Esophagus (tissue), 2 donors: ENCODE measurements at regions not wholly inside any gene's neighbourhood (a gene's known extent, or its start where the extent isn't known, plus 50 kb on each side); places are given as distances from the start of the nearest gene placed in this dataset.

Experiments
- H3K27ac ChIP-seq, 2 donors: one replicate each; pipeline ENCODE4 v1.5.1; 2013; ENCODE audit warnings: low read depth in 2 of 2, mild to moderate bottlenecking in 2 of 2, inconsistent platforms in 1 of 2, low read length in 1 of 2, moderate library complexity in 1 of 2
- H3K27me3 ChIP-seq, 2 donors: one replicate each; pipeline ENCODE4 v1.6.1; 2013; ENCODE audit warnings: low read length in 2 of 2, control low read depth in 1 of 2, mild to moderate bottlenecking in 1 of 2; ENCODE audit not compliant: insufficient read depth in 2 of 2, control insufficient read depth in 1 of 2
- H3K36me3 ChIP-seq, 2 donors: one replicate each; pipeline ENCODE4 v1.6.1; 2013; ENCODE audit warnings: low read length in 1 of 2; ENCODE audit not compliant: control insufficient read depth in 2 of 2, insufficient read depth in 2 of 2
- H3K4me1 ChIP-seq, 2 donors: one replicate each; pipeline ENCODE4 v1.6.1; 2013; ENCODE audit warnings: low read length in 1 of 2; ENCODE audit not compliant: control insufficient read depth in 2 of 2, insufficient read depth in 2 of 2
- H3K4me3 ChIP-seq, 2 donors: one replicate each; pipeline ENCODE4 v1.5.1; 2013; ENCODE audit warnings: low read length in 2 of 2, mild to moderate bottlenecking in 2 of 2, low read depth in 1 of 2, moderate library complexity in 1 of 2
- H3K9me3 ChIP-seq, 2 donors: one replicate each; pipeline ENCODE4 v1.6.1; 2013; ENCODE audit warnings: mild to moderate bottlenecking in 2 of 2, low read depth in 1 of 2, low read length in 1 of 2, moderate library complexity in 1 of 2; ENCODE audit not compliant: control insufficient read depth in 2 of 2, insufficient read depth in 1 of 2
- WGBS, 2 donors: extraction: QIAGEN DNeasy Blood & Tissue Kit; methylation state at CpG; one replicate each; pipeline ENCODE4 v1.1.7; 2013; 5-methylcytosine and 5-hydroxymethylcytosine counted together
- donor health status: healthy with polysubstance abuse.
- donor health status: Bipolar disorder and iron deficiency.

DNA sequence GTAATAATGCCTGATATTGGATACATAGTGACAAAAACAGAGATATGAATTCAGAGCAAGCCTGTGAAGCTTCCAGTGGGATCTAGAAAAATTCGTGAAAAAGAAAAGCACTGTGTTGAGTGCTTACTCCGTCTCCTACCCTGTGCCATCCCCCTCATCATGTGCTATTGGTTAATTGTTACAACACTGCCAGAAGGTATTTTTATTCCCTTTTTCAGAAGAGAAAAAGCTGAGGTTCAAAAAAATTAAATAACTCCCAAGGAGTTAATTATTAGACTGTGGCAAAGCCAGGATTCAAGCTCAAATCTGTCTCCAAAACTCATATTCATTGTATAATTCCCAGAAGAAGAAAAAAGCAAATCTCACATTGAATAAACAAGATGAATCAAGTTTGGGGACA, 735.5 kb upstream of the ACVR2A start:
- 83 to 84% methylated on average over 2 of the region's 2 CpGs for WGBS, 2 donors
- H3K4me1 ChIP-seq: no peaks in the 10 kb centered on the region
- H3K27me3 ChIP-seq: no peaks in the 10 kb centered on the region

DNA sequence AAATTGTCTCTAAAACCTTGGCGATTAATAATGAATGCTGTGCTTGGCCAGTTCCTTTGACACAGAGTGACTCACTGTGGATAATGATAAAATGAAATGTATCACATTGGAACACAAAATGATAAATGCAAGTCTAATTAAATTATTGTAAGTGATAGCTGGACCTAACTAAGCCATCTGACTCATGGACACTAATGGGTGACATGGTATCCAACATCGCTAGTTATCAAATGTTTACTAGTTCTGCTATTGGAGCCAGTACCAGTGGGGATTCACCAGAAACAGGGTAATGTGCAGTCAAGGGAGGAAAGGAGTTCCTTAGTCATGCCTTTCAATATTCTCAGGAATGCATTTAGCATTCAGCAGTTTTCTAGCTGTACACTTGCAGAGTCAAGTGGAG, 736.3 kb upstream of the ACVR2A start:
- Histone ChIP-seq H3K27ac (no peak overlapping the region), H3K27me3 (no peaks in the 10 kb centered on the region), H3K9me3 (no peaks in the 10 kb centered on the region), H3K4me3 (no peak overlapping the region), H3K36me3 (no peaks in the 10 kb centered on the region), H3K4me1 (no peaks in the 10 kb centered on the region)
- WGBS, 2 donors: 55 to 76% methylated on average over 2 of the region's 2 CpGs

More for the DNA sequence above, 735.5 kb upstream of the ACVR2A start:
- H3K27ac ChIP-seq: no peak overlapping the region
- no peak overlapping the region for H3K4me3 ChIP-seq
- H3K9me3 ChIP-seq: no peaks in the 10 kb centered on the region
- H3K36me3 ChIP-seq: no peaks in the 10 kb centered on the region

DNA sequence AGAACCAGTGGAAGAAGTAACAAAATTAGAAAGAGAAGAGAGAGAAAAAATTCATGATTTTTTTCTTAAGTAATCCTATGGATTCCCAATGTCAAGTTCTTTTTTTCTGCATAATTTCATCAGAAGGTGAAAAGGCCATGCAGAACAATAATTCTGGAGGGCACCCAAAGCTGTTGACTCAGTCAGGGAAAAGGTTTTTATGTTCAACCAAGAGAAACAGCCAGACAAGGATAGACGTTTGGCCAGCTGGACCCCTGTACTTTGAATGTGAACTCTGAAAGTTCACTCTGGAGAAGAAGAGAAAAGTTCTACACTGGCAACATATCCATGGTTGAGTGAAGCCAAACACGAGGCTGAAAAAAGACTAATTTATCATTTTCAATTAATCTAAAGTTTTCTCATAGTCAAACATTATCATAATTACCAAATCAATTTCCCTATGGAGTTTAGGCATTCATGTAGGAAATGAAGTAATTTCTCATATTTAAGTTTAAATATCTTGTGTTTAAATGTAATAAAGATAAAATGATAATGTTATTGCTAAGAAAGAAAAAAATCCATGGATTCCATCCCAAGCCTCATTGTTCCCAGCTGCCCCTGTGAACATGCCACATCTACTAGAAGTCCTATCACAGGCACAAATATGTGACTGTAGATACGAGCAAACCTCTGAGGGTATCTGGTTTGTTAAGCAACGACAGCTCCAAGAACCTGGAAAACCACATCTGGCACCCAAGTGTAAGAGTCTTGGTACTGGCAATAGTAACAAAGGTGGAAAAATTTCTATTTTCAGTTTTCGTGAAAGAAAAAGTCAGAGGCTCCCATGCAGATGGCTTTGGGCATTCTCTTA, 742.7 kb upstream of the ACVR2A start:
- Histone ChIP-seq H3K9me3 (no peaks in the 10 kb centered on the region), H3K27me3 (no peaks in the 10 kb centered on the region), H3K27ac (no peak overlapping the region), H3K36me3 (no peaks in the 10 kb centered on the region), H3K4me3 (no peak overlapping the region), H3K4me1 (peaks cover 0 to 2% of the 10 kb centered on the region in 2 donors)
- WGBS, 2 donors: 51 to 64% methylated on average over 5 of the region's 5 CpGs

DNA sequence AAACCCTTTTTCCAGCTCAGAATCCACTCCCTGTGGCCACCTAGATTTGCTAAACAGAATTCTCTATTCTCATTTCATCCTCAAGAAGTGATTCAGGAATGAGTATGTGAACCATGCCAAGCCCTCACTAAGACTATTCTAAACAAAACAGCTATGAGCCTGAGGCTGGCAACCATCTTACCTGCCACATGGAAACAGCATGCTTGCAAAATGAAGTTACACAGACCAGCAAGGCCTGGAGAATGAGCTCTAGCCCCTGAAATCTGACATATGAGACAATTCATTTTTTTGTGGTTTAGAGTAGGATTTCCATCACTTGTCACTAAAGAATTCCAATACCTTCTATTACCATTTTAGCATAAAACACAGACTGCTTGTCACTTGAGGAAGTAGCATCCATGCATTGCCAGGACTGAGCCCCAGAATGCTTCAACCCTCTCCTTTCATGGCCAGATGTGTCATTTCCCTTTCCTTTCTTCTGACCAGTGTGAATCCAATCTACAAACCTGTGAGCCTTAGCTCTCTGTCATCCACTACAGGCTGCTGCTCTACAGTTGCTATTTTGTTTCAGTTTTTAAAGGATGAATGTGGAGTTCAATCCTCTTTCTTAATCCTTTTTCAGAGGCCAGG, 744.3 kb upstream of the ACVR2A start:
- peaks cover 0 to 2% of the 10 kb centered on the region in 2 donors for H3K4me1 ChIP-seq
- no peaks in the 10 kb centered on the region for H3K9me3 ChIP-seq
- no peak overlapping the region for H3K4me3 ChIP-seq
- H3K27ac ChIP-seq: no peak overlapping the region
- H3K27me3 ChIP-seq: no peaks in the 10 kb centered on the region
- H3K36me3 ChIP-seq: no peaks in the 10 kb centered on the region

DNA sequence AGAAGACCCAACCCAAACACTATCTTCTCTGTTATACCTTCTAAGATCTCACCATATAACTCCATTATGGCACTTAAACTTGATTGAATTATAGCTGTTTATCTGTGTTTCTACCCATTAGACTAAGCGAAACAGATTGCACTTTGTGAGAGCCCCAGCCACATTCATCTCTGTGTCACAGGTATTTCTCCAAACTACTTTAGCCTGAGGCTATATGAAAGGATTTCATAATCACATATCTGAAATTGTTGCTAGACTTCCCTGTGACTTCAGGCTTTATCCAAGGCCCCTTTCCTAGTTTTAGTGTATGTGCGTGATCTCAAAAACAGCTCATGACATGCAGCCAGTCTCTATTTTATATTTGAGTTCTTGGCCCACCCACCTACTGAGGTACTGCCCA, 745.0 kb upstream of the ACVR2A start:
- H3K4me1 ChIP-seq: peaks cover 0 to 2% of the 10 kb centered on the region in 2 donors
- no peaks in the 10 kb centered on the region for H3K36me3 ChIP-seq
- H3K27ac ChIP-seq: no peak overlapping the region
- WGBS, 2 donors: 86 to 98% methylated on average over 2 of the region's 2 CpGs
- H3K9me3 ChIP-seq: no peaks in the 10 kb centered on the region
- no peak overlapping the region for H3K4me3 ChIP-seq
- no peaks in the 10 kb centered on the region for H3K27me3 ChIP-seq

DNA sequence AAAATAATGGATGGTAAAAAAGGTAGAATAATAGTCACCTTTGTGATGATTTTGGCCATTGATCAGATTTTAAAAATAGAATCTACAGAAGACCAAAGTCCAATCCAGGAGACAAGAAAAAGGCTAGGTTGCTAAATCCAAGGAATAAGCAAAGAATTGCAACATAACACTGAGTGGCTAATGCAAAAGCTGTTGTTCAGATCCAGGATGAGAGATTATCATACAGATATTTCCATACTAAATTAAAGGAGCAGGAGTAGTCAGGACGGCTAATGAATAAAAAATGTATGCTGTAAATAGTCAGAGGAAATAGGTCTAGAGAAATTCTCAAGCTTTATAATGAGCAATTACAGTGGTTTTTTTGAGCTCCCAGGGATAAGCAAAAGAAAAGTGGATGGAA, 745.9 kb upstream of the ACVR2A start:
- no peaks in the 10 kb centered on the region for H3K36me3 ChIP-seq
- H3K27ac ChIP-seq: no peak overlapping the region
- 66 to 67% methylated on average over 1 of the region's 1 CpG for WGBS, 2 donors

DNA sequence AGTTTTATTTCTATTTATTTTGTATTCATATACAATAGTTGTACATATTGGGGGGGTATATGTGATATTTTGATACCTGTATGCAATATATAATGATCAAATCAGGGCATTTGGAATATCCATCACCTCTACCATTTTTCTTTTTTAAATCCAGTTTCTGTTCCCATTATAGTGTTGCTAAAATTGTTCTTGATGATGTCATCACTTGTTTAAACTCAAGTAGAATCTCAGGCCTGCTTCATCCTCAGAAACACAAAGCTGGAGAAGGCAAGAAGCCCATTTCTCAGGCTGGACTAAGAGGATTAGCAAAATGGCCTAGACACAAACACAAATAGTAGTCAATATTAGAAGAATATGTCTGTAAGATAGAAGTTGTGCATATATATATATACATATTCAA, 747.1 kb upstream of the ACVR2A start:
- H3K27me3 ChIP-seq: no peaks in the 10 kb centered on the region
- no peak overlapping the region for H3K27ac ChIP-seq
- H3K4me1 ChIP-seq: peaks cover 0 to 2% of the 10 kb centered on the region in 2 donors
- no peaks in the 10 kb centered on the region for H3K36me3 ChIP-seq
- H3K9me3 ChIP-seq: no peaks in the 10 kb centered on the region
- no peak overlapping the region for H3K4me3 ChIP-seq

More for the DNA sequence above, 745.9 kb upstream of the ACVR2A start:
- Histone ChIP-seq H3K4me3 (no peak overlapping the region), H3K9me3 (no peaks in the 10 kb centered on the region), H3K27me3 (no peaks in the 10 kb centered on the region), H3K4me1 (peaks cover 0 to 2% of the 10 kb centered on the region in 2 donors)

DNA sequence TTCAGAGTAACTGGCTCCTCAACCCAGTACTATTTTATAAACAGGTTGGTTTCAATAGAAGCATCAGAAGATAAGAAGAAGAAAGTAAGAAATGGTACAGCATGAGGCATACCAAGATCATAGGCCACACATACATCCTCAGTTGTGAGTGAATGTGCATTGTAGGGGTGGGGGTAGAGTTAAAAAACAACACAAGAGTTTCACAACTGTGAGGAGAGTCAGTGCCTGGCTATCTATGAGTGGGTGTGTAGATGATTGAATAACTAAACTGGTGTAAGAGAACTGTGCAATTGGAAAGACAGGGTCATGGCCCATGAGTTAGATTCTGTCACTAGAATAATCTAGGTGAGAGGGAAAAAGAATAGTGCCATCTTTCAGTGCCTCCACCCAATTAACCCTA, 748.2 kb upstream of the ACVR2A start:
- Histone ChIP-seq H3K9me3 (no peaks in the 10 kb centered on the region), H3K36me3 (no peaks in the 10 kb centered on the region), H3K27me3 (no peaks in the 10 kb centered on the region), H3K4me3 (no peak overlapping the region), H3K27ac (no peak overlapping the region), H3K4me1 (peaks cover 0 to 2% of the 10 kb centered on the region in 2 donors)

DNA sequence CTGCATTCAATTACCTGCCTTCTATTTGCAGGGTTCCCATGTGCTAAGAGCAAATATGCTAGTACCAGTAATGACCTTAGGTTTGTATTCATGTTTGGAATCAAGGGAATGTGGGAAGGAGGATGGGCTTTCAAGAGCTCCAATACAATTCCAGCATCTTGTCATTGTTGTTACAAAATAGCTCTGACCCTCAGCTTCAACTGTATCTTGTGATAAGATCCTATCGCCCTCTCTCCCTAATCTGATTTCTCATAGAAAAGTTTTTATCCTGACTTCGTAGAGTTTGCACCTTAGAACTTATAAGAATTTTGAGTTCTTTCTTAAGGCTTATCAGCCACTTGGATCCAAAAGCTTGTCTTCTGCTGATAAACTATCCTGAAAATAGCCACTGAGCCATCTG, 749.5 kb upstream of the ACVR2A start:
- no peak overlapping the region for H3K4me3 ChIP-seq
- H3K36me3 ChIP-seq: no peaks in the 10 kb centered on the region
- H3K4me1 ChIP-seq: peaks cover 0 to 2% of the 10 kb centered on the region in 2 donors
- WGBS, 2 donors: 92 to 95% methylated on average over 2 of the region's 2 CpGs
- H3K27me3 ChIP-seq: no peaks in the 10 kb centered on the region
- no peaks in the 10 kb centered on the region for H3K9me3 ChIP-seq
- no peak overlapping the region for H3K27ac ChIP-seq

DNA sequence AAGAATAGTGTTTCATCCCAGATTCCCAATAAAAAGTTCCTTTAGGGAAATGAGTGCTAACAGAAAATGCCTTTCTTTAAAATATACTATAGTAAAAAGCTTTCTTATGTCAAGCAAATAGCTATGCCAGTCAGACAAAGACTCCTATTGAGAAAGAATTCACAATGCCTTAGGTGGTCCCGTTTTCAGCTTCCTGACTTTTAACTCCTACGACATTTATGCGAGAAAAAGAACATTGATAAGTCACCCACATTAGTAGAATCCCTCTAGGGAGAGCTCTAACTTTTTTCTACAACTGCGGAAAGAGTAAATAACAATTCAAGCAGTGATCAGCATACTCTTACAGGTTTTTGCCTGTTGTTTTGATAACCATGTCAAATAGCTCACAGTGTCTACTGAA, 750.8 kb upstream of the ACVR2A start:
- Histone ChIP-seq H3K4me3 (no peak overlapping the region), H3K4me1 (no peaks in the 10 kb centered on the region), H3K27ac (no peak overlapping the region), H3K9me3 (no peaks in the 10 kb centered on the region), H3K27me3 (no peaks in the 10 kb centered on the region), H3K36me3 (no peaks in the 10 kb centered on the region)
- WGBS, 2 donors: 70 to 79% methylated on average over 4 of the region's 4 CpGs
